ENCODE measurements at regions not wholly inside any gene's neighbourhood (a gene's known extent, or its start where the extent isn't known, plus 50 kb on each side); places are given as distances from the start of the nearest gene placed in this dataset.
"Not testable (repeated sequence)": the region's sequence is repeated elsewhere in the genome, so short reads cannot be mapped to it uniquely, and the experiment has no call there.

GRCh38 chr2:84212611-84213314 lies 246.3 kb downstream of the SUCLG1 start:
- no peak for DNase-seq

GRCh38 chr2:84209941-84210340 lies 249.1 kb downstream of the SUCLG1 start:
- DNase-seq = no peak

GRCh38 chr2:84204995-84205394 lies 254.1 kb downstream of the SUCLG1 start:
- no peak for DNase-seq

- no peak for DNase-seq
Measured at GRCh38 chr2:84202166-84202565, 256.9 kb downstream of the SUCLG1 start.

- no peak for DNase-seq
Measured at GRCh38 chr2:84201158-84201557, 257.9 kb downstream of the SUCLG1 start.

- DNase-seq = no peak
Measured at GRCh38 chr2:84197901-84198300, 261.2 kb downstream of the SUCLG1 start.

GRCh38 chr2:84194949-84195644 lies 264.0 kb downstream of the SUCLG1 start:
- no peak for DNase-seq

GRCh38 chr2:84194181-84194580 lies 264.9 kb downstream of the SUCLG1 start:
- no peak for DNase-seq

GRCh38 chr2:84187258-84187657 lies 271.8 kb downstream of the SUCLG1 start:
- no peak for DNase-seq

- DNase-seq = no peak
Measured at GRCh38 chr2:84181927-84182326, 277.2 kb downstream of the SUCLG1 start.

- no peak for DNase-seq
Measured at GRCh38 chr2:84177733-84178132, 281.3 kb downstream of the SUCLG1 start.

GRCh38 chr2:84175970-84176369 lies 283.1 kb downstream of the SUCLG1 start:
- DNase-seq = no peak

- no peak for DNase-seq
Measured at GRCh38 chr2:84175340-84175739, 283.7 kb downstream of the SUCLG1 start.

GRCh38 chr2:84173041-84173440 lies 286.0 kb downstream of the SUCLG1 start:
- DNase-seq = no peak

- DNase-seq = no peak
Measured at GRCh38 chr2:84170979-84171378, 288.1 kb downstream of the SUCLG1 start.

- DNase-seq = no peak
Measured at GRCh38 chr2:84169871-84170270, 289.2 kb downstream of the SUCLG1 start.

- not testable (repeated sequence) for DNase-seq
Measured at GRCh38 chr2:84168552-84168951, 290.5 kb downstream of the SUCLG1 start.

GRCh38 chr2:84165256-84165655 lies 293.8 kb downstream of the SUCLG1 start:
- DNase-seq = no peak

- no peak for DNase-seq
Measured at GRCh38 chr2:84160453-84160852, 298.6 kb downstream of the SUCLG1 start.

- no peak for DNase-seq
Measured at GRCh38 chr2:84158605-84159004, 300.5 kb downstream of the SUCLG1 start.

- DNase-seq = no peak
Measured at GRCh38 chr2:84152462-84152861, 306.6 kb downstream of the SUCLG1 start.

GRCh38 chr2:84144345-84144744 lies 314.7 kb downstream of the SUCLG1 start:
- DNase-seq = no peak

- no peak for DNase-seq
Measured at GRCh38 chr2:84137034-84137433, 322.0 kb downstream of the SUCLG1 start.

GRCh38 chr2:84132370-84132769 lies 326.7 kb downstream of the SUCLG1 start:
- DNase-seq = no peak
